OCI-LY1 (cell line): ENCODE measurements at regions not wholly inside any gene's neighbourhood (a gene's known extent, or its start where the extent isn't known, plus 50 kb on each side); places are given as distances from the start of the nearest gene placed in this dataset.

Source experiments
- H2AFZ ChIP-seq: fragments of 200-600 bp; sonication (generic), shearing (Covaris generic); 2 replicates; pipeline ENCODE4 v1.6.0; 2014; ENCODE audit warnings: antibody characterized with exemption, mild to moderate bottlenecking, low read length
- H3F3A ChIP-seq: fragments of 200-600 bp; sonication (generic), shearing (Covaris generic); 2 replicates; pipeline ENCODE4 v1.6.0; 2014; ENCODE audit warnings: mild to moderate bottlenecking, antibody characterized with exemption, low read length, moderate library complexity; ENCODE audit not compliant: insufficient read depth
- H3K27ac ChIP-seq: fragments of 200-600 bp; sonication (generic); 2 replicates; pipeline ENCODE4 v1.5.1; 2014; ENCODE audit warnings: low read length, mixed run types, mild to moderate bottlenecking, low read depth; ENCODE audit not compliant: poor library complexity, severe bottlenecking
- H3K27me3 ChIP-seq: fragments of 200-600 bp; sonication (generic); 2 replicates; pipeline ENCODE4 v1.6.0; 2014; ENCODE audit warnings: antibody characterized with exemption, mild to moderate bottlenecking, low read length, moderate library complexity; ENCODE audit not compliant: insufficient read depth
- H3K36me3 ChIP-seq: fragments of 200-600 bp; sonication (generic); 2 replicates; pipeline ENCODE4 v1.6.1; 2014; ENCODE audit warnings: mild to moderate bottlenecking, antibody characterized with exemption, low read length, moderate library complexity, mixed read lengths; ENCODE audit not compliant: insufficient read depth
- H3K4me1 ChIP-seq: fragments of 200-600 bp; sonication (generic); 2 replicates; pipeline ENCODE4 v1.5.1; 2014; ENCODE audit warnings: mild to moderate bottlenecking, low read length, moderate library complexity; ENCODE audit not compliant: insufficient read depth, severe bottlenecking
- H3K4me2 ChIP-seq: fragments of 200-600 bp; sonication (generic), shearing (Covaris generic); 2 replicates; pipeline ENCODE4 v1.6.1; 2014; ENCODE audit warnings: low read length
- H3K4me3 ChIP-seq: fragments of 200-600 bp; sonication (generic); 2 replicates; pipeline ENCODE4 v1.5.1; 2014; ENCODE audit warnings: low read length, low read depth, mild to moderate bottlenecking, mixed read lengths; ENCODE audit not compliant: poor library complexity, severe bottlenecking
- H3K79me2 ChIP-seq: fragments of 200-600 bp; shearing (Covaris generic); 2 replicates; pipeline ENCODE4 v1.6.1; 2016; ENCODE audit warnings: mixed run types, low read length, mixed read lengths; ENCODE audit not compliant: insufficient read depth
- H3K9ac ChIP-seq: fragments of 200-600 bp; sonication (generic), shearing (Covaris generic); 2 replicates; pipeline ENCODE4 v1.6.1; 2014; ENCODE audit warnings: mild to moderate bottlenecking, low read length, mixed read lengths
- H3K9me2 ChIP-seq: fragments of 200-600 bp; sonication (generic), shearing (Covaris generic); 2 replicates; pipeline ENCODE4 v1.6.1; 2014; ENCODE audit warnings: low read depth, mild to moderate bottlenecking, low read length, mixed read lengths
- H3K9me3 ChIP-seq: fragments of 200-600 bp; shearing (Covaris generic); 2 replicates; pipeline ENCODE4 v1.6.1; 2014; ENCODE audit warnings: low read length, mixed read lengths
- H4K20me1 ChIP-seq: fragments of 200-600 bp; sonication (generic), shearing (Covaris generic); 2 replicates; pipeline ENCODE4 v1.6.0; 2016; ENCODE audit warnings: mild to moderate bottlenecking, low read length; ENCODE audit not compliant: insufficient read depth
- EZH2 ChIP-seq: fragments of 200-600 bp; sonication (generic), shearing (Covaris generic); IDR thresholded peaks from 2 replicates; pipeline ENCODE4 v1.8.0; 2017; ENCODE audit warnings: borderline replicate concordance, mixed run types, mild to moderate bottlenecking, antibody characterized with exemption, low read length, moderate library complexity, mixed read lengths
- TF ChIP-seq, protein P1 (sequence below): fragments of 200-600 bp; sonication (generic), shearing (Covaris generic); IDR thresholded peaks from 2 replicates; pipeline ENCODE4 v1.5.1; 2017; ENCODE audit warnings: mild to moderate bottlenecking, antibody characterized with exemption, low read length, moderate library complexity, mixed read lengths

DNA sequence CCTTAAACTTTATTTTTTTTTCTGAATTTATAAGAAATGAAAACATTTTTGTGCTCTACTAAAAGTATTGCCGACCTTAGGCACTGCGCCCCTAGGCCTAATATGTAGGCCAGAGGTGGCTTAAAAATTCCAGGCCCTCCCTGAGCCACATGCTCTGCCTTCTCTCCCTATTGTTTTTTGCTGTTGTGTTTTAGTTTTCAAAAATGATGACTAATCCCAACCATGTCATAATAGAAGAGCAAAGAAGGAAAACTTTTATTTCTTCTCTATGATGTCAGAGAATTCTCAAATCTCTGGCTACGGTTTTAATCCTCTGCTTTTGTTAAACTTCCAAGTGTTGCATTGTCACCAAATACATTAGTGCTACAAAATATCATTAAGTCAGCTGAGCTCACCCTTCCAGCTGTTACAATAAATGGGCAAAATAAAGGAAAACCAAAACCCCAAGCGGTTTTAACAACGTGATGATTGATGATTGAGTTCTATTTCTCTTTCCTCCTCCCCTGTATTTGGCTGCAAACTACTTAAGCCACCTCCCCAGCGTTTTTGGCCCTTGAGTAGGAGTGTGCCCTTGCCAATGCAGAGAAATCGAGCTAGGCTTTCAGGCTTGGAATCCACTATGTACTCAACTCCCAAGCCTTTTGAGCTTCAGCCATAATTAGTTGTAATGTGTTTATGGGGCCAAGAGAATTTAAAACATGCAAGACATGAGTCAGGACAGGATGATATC lies 163.5 kb upstream of the POU3F3 start:
- Histone ChIP-seq H2AFZ (no peak overlapping the region), H3K9me3 (no peaks in the 10 kb centered on the region), H3F3A (no peaks in the 10 kb centered on the region)

GRCh38 chr2:104698276-104698675 lies 155.6 kb upstream of the POU3F3 start:
- no peak overlapping the region for H3K4me3 ChIP-seq
- H3K27ac ChIP-seq = no peak overlapping the region
- no peaks in the 10 kb centered on the region for H3K9me2 ChIP-seq
- H3F3A ChIP-seq = no peaks in the 10 kb centered on the region
- H3K9ac ChIP-seq = no peak overlapping the region
- no peak overlapping the region for H2AFZ ChIP-seq
- no peaks in the 10 kb centered on the region for H4K20me1 ChIP-seq
- no peak overlapping the region for H3K4me2 ChIP-seq
- H3K27me3 ChIP-seq = no peaks in the 10 kb centered on the region
- H3K36me3 ChIP-seq = no peaks in the 10 kb centered on the region
- TF ChIP-seq EZH2 = no peak
- TF ChIP-seq, protein P1, sequence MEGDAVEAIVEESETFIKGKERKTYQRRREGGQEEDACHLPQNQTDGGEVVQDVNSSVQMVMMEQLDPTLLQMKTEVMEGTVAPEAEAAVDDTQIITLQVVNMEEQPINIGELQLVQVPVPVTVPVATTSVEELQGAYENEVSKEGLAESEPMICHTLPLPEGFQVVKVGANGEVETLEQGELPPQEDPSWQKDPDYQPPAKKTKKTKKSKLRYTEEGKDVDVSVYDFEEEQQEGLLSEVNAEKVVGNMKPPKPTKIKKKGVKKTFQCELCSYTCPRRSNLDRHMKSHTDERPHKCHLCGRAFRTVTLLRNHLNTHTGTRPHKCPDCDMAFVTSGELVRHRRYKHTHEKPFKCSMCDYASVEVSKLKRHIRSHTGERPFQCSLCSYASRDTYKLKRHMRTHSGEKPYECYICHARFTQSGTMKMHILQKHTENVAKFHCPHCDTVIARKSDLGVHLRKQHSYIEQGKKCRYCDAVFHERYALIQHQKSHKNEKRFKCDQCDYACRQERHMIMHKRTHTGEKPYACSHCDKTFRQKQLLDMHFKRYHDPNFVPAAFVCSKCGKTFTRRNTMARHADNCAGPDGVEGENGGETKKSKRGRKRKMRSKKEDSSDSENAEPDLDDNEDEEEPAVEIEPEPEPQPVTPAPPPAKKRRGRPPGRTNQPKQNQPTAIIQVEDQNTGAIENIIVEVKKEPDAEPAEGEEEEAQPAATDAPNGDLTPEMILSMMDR = no peak
- no peaks in the 10 kb centered on the region for H3K79me2 ChIP-seq
- no peaks in the 10 kb centered on the region for H3K4me1 ChIP-seq
- H3K9me3 ChIP-seq = no peaks in the 10 kb centered on the region

More for the DNA sequence above, 163.5 kb upstream of the POU3F3 start:
- Histone ChIP-seq H3K9me2 (no peaks in the 10 kb centered on the region), H3K9ac (no peak overlapping the region), H3K4me2 (no peak overlapping the region), H4K20me1 (no peaks in the 10 kb centered on the region), H3K27me3 (no peaks in the 10 kb centered on the region), H3K36me3 (no peaks in the 10 kb centered on the region), H3K79me2 (no peaks in the 10 kb centered on the region), H3K4me1 (no peaks in the 10 kb centered on the region), H3K27ac (no peak overlapping the region), H3K4me3 (no peak overlapping the region)
- no peak for TF ChIP-seq EZH2
- TF ChIP-seq, protein P1 = no peak

- Histone ChIP-seq H3K4me2 (no peak overlapping the region), H3F3A (no peaks in the 10 kb centered on the region), H3K9ac (no peak overlapping the region), H3K79me2 (no peaks in the 10 kb centered on the region), H2AFZ (no peak overlapping the region), H4K20me1 (no peaks in the 10 kb centered on the region), H3K4me3 (no peak overlapping the region), H3K36me3 (no peaks in the 10 kb centered on the region), H3K9me3 (no peaks in the 10 kb centered on the region), H3K9me2 (no peaks in the 10 kb centered on the region), H3K27me3 (no peaks in the 10 kb centered on the region), H3K27ac (no peak overlapping the region), H3K4me1 (no peaks in the 10 kb centered on the region)
- TF ChIP-seq, protein P1 = no peak
- no peak for TF ChIP-seq EZH2
Observed at GRCh38 chr2:104701411-104701911, 152.5 kb upstream of the POU3F3 start.
